GM04503 (cell line): ENCODE measurements at regions not wholly inside any gene's neighbourhood (a gene's known extent, or its start where the extent isn't known, plus 50 kb on each side); places are given as distances from the start of the nearest gene placed in this dataset.
"Not testable (repeated sequence)": the region's sequence is repeated elsewhere in the genome, so short reads cannot be mapped to it uniquely, and the experiment has no call there.

ENCODE experiments used
- DNase-seq: peaks from one replicate; pipeline ENCODE4 v3.0.0-alpha.2; 2012; ENCODE audit warnings: low read depth

DNA sequence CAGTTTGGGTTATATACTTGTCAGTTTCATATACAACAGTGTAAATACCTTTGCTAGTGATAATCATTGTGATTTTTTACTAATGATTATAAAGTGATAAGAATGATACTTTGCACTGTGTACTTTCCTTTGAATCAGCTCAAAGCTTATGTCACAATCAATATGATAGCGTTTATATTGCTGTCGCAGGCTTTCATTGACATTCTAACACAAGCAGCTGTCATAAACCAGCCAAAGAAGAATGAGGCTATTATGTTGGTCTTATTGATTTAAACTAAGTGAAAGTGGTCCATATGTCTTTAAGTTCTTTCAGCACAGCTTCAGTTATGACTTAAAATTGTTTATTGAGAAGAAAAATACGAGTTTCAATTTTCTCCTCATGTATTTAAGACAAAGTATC is 272.7 kb upstream of the RGMB start:
- no peak for DNase-seq

DNA sequence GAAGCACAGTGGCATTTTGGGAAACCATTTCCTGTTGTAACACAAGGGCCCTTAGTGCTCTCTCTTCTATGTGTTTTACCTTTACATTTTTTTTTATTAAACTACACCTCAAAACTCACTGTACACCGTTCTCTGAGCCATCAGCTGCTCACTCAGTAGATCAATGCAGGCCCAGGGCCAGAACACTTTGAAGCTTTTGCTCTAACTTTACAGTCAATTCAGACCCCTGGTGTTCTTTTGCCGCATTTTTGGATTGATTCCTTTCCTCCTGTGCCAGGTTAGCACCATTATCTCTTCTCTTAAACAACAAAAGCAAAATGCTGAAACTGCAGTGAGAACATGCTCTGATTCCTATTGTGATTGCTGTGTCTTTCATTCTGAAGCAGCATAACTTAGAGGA is 269.8 kb upstream of the RGMB start:
- DNase-seq: no peak

DNA sequence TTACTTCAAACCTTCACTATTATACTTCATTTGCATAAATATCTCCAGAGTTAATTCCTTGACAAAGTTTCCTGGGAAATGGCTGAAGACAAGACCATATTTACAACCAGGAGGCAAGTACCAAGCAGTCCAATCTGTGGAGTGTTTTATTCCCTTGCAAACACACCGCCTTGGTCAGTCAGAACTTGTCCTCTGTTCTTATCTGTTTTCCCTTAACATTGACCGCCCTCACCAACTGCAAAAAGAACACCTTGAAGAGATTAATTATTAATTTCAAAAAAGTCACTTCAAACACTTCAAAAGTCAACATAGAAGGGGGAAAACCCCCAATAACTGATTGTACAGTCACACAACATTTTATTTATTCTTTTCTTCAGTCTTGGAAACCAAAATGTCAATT is 269.0 kb upstream of the RGMB start:
- DNase-seq: no peak

DNA sequence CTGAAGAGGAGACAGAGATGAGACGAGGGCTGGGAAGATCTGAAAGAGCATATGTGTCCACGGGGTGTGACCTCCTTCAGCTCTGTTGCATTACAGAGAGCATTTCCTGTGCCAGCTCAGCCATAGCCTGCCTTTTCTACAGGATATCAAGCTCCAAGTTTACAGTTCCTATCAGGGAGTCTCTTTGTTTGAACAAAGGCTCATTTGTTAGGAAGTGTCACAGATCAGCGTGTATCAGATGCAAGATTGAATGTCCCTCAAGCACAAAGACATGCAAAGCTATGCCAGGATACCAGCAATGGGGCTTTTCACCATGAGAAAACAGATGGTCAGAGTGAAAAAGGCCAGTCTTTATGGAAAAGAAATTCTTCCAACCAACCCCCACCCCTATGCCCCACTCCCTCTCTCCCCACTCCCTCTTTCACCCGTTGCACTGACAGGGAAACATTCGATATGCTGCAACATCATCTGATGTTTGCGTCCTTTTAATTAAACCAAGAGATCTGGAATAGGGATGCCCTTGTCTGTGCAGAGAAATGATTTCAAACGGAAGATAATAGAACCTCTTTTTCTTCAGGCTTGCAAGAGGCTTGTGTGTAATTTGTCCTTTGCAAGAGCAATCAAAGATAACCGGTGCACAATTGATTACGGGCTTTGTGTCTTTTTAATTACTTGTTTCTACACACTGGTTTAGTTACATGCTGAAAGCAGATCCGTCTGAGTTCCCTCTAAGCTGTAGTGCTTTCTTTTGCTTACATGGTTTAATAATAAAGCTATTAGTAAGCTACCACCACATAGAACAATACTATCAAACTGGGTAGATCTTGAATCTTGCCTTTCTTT is 263.1 kb upstream of the RGMB start:
- DNase-seq: no peak

DNA sequence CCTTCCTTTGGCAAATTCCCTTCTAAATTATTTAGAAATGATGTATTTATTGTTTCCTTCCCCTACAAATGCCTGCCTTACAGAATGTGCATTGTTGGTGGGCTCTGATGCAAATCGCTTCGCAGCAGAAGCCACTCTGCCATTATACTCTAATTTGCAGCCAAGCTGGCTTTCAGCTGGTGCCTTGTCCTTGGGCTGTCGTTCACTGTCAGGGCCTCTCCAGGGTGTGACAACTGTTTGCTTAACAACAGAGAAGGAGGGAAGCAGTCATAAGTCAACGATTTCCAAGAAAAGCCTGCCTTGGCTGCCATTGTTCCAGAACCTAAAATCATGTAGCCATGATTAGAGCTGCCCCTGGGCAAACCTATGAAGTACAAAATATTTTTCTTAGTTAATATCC is 260.1 kb upstream of the RGMB start:
- DNase-seq: no peak

DNA sequence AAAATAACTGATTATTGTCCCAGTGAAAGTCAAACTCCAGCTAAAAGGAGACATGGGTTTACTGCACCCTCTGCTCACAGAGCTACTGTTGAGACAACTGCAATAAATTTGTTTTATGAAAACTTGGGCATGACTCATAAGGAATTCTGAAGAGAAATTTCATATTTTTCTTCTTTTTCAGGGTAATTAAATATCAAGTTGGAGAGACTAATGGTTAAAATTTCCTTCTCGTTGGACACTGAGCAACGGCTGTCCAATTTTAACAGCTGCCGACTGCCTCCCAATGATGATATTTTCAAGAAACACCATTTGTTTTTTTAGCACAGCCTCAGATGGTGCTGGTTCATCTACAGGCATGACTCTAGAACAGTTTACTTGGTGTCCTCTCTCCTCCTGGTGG is 259.2 kb upstream of the RGMB start:
- peak; percentile 18 for DNase-seq

DNA sequence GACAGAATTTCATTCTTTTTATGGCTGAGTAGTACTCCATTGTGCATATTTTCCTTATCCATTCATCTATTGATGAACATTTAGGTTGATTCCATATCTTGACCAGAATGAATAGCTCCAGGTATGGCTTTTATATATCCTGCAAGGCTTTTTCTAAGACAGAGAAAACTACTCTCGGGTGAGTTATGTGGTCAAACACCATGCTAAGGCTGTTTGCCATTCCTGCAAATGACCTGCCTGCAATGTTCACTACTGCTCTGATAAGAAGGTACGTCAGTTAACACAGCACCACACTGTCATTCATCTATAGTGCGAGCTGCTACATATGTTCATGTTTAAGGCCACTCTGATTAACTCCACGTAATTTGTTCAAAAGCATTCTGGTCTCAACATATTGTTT is 256.8 kb upstream of the RGMB start:
- DNase-seq: no peak

DNA sequence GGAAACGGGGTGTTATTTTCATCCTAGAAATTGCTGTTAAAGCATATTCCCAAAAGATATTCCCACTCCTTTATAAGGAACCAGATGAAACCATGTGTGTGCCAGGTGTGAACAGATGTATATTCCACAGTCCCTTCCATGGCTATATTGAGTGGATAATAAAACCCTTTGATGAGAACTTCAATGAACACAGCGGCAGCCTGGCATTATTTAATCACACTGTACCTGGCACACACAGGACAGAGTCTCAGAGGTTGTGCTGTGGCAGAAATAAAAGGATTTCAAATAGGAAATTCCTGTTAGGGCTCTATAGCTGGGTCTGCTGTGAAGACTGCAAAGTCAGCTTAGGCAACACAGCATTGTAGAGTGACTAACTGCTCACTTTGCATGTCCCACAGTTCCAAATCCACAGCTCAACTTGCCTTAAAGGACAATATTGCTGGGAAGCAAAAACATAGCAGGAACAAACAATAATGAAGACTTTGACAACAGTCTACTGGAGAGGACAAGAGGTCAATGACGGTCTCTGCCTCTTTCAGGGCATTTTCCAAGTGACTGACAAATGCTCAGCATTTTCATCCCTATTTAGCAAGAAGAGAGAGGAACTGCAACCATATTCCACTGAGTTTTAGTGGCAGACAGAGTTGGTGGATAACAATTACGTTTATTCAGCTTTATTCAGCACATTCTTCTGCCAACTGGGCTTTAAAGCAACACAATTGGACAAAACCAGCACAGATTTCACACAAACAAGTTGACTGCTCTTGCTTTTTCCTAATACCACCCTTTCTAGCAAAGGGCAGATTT is 255.7 kb upstream of the RGMB start:
- DNase-seq: no peak

DNA sequence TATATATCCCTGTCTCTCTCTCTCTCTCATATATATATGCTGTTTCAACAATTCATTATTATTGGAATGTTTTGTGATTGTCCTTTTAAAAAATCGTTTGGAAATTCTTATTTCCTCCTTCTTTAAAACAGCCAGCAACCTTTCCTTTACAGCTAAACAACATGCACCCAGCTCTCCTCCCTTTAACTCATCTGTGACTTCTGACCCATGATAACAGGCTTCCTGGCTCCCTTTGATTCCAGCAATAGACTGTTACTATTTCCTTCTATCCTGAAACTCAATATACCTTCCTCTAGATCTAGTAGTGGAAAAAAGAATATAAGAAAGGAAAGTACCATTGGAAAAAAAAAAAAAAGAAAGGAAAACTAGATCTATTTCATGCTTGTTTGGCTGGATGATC is 254.7 kb upstream of the RGMB start:
- no peak for DNase-seq

DNA sequence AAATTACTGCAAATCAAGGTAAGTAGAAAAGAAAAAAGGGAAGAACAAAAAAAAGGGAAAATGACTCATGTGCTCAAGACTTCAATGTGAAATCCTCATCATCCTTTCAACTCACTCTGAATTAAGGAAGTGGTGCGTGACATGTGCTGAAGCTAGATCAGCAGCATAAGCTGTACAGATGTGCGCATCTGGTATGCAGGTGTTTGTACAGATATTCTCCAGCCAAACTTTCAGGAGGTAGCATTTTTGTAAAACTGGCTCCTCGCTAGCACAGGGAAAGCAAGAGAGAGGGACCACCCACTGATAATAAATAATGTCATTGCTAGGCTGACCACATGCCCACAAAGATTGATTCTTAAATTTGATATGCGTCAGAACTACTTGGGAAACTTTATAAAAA is 253.9 kb upstream of the RGMB start:
- no peak for DNase-seq

DNA sequence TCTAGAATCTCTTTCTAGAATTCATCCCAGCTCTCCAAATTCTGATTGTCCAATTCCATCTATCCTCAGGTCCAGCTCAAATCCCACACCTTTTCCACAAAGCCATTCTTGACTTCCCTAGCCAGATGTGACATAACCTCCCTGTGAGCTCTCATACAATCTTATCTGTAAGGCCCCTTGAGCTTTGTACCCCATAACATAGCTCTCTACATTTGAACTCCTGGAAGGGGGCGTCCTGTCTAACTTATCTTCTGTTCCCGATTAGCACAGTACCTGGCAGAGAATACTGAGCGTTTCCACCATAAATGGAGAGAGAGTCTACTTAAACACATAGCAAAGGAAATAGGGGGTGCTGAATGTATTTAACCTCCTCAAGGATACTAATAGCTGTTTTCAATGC is 251.6 kb upstream of the RGMB start:
- no peak for DNase-seq

DNA sequence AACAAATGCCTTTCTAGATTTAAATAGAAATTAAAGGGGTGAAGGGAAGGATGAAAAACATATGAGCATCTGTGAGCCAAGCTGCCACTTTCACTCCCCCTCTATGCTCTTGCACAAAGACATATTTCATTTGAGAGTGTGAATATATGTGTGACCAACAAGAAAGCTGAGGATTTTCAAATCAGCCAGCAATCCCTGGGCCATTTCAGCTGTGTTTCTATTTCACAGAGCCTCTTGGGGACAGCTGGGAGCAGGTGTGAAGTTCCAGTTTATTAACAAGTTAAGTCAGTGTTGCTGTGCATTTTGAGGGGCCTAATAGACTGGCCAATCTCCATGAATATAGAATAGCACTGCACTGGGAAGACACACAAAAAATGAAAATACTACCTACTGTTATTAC is 248.7 kb upstream of the RGMB start:
- DNase-seq: no peak

DNA sequence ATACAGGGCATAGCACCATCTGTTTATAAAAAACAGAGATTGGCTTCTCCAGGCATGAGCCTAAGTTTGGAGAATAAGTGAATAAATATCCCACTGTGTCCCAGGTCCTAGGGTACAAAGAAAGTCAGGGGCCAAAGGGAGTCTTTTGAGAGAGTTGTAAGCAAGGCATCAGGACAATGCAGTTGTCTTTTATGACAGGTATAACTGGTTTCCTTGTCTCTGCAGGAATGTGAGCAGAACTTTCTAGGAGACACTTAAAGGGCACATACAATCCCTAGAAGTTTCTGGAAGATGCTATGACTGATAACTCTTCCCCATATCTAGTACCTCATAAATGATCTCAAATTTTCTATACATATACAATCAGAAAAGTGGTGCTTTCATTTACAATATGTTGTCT is 245.6 kb upstream of the RGMB start:
- no peak for DNase-seq

DNA sequence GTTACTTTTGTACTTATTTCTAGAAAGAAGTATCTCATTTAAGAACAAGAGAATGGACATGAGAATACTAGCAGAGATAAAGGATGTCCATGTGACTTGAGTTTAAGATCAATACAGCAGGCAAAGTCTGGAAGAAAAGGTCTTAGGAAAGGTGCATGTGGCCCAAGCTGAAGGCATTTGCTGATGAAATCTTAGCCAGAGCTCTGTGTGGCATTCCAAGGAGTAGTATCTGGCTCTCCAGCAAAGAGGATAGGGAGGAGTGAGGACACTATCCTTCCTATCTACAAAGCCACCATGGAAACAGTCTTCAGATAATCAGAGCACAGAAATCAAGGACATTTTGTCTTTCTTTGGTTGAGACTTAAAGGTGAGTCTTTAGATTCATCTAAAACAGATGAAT is 244.1 kb upstream of the RGMB start:
- no peak for DNase-seq

DNA sequence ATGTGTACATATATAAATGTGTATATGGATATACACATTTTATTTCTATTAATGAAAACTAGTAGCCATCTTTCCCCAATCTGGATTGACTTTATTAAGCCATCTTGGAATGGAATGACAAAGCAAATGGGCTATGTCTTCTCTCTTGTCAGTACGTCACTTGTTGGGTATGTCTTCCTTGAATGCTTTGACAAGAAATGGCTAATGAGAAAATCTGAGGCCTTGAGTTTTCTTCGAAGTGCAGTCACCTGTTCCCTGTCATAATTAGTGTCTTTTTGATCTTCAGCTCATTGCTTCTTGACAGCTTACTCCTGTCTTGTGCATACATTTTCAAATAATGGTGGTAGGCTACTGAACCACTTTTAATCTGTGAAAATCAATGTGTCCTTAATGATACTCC is 243.2 kb upstream of the RGMB start:
- no peak for DNase-seq

DNA sequence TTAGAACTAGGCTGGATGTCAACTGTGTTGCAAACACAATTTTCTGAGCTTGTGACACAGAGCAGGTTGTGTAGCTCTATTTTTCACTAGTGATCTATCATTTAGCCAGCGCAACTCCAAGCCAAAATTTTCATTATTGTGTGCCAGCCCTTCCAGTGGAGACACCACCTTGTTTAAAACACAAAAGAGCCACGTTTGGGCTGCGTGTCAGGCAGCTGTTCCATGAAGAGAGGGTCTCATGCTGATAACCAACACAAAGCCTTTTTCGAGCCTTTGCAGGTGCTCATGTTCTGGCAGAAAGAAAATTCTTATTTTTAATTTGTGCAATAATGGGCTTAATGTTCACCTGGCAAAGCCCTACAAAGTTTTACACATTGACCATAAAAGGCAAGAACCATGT is 237.6 kb upstream of the RGMB start:
- no peak for DNase-seq

DNA sequence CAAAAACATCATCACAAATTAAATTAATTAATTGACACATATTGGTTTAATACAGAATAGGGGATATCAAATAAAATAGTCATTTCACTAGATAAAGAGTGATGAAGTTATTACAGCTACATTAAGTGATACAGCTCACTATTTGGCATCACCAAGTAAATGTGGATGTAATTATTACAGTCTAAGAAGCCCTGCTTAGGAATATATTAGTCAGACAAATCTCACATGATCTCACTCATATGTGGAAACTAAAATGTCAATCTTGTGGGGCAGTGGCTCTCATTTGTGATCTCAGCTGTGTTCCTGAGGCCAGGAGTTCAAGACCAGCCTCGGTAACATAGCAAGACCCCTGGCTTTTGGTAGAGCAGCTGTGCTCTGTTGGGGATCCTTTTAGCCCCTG is 233.4 kb upstream of the RGMB start:
- no peak for DNase-seq

DNA sequence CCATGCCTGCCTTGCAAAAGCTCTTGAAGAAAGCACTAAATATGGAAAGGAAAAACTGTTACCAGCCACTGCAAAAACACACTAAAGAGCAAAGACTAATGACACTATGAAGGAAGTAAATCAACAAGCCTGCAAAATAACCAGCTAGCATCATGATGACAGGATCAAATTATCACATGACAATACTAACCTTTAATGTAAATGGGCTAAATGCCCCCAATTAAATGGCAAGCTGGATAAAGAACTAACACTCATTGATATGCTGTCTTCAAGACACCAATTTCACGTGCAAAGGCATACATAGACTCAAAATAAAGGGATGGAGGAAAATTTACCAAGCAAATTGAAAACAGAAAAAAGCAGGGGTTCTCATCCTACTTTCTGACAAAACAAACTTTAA is 231.8 kb upstream of the RGMB start:
- no peak for DNase-seq

DNA sequence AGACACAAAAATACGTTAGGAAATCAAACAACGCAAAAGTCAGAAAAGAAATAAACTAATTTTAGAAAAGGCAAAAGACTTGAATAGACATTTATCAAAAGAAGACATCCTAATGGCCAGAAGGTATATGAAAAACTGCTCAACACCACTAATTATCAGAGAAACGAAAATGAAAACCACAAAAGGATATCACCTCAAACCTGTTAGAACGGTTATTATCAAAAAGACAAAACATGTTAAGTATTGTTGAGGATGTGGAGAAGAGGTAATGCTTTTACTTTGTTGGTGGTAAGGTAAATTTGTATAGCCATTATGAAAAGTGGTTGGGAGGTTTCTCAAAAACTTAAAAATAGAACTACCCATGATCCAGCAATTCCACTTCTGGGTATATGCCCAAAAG is 230.0 kb upstream of the RGMB start:
- no peak for DNase-seq

DNA sequence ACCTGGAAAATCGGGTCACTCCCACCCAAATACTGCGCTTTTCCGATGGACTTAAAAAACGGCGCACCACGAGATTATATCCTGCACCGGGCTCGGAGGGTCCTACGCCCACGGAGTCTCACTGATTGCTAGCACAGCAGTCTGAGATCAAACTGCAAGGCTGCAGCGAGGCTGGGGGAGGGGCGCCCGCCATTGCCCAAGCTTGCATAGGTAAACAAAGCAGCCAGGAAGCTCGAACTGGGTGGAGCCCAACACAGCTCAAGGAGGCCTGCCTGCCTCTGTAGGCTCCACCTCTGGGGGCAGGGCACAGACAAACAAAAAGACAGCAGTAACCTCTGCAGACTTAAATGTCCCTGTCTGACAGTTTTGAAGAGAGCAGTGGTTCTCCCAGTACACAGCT is 226.5 kb upstream of the RGMB start:
- not testable (repeated sequence) for DNase-seq

DNA sequence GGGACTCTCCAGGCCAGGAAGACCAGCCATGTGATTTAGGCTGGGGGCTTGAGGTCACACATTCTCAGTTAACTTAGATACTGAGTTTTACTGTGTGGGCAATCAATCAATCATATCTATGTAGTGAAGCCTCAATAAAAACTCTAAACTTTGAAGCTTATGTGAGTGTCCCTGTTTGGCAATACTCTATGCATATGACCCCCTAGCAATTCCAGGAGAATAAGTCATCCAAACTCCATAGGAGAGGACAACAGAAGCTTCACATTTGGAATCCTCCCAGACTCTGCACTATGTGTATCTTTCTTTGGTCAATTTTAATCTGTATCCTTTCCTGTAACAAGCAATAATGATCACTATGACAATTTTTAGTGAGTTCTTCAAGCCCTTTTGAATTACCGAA is 216.8 kb upstream of the RGMB start:
- DNase-seq: no peak

DNA sequence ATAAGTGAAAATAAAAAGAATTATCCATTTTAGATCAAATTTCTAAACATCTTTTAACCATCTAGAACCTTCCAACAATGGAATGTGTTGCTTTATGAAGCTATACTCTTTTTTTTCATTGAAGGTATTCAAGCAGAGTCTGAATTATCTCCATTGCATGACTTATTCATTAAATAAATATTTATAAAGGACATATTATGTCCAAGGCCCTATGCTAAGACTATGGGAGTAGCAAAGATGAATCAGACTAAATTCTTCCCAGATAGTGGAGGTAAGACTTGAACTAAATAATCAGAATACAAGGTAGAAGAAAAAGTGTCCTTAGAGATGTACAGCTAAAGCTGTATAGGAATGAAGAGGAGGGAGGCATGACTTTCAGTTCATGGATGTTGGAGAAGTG is 215.5 kb upstream of the RGMB start:
- DNase-seq: no peak

DNA sequence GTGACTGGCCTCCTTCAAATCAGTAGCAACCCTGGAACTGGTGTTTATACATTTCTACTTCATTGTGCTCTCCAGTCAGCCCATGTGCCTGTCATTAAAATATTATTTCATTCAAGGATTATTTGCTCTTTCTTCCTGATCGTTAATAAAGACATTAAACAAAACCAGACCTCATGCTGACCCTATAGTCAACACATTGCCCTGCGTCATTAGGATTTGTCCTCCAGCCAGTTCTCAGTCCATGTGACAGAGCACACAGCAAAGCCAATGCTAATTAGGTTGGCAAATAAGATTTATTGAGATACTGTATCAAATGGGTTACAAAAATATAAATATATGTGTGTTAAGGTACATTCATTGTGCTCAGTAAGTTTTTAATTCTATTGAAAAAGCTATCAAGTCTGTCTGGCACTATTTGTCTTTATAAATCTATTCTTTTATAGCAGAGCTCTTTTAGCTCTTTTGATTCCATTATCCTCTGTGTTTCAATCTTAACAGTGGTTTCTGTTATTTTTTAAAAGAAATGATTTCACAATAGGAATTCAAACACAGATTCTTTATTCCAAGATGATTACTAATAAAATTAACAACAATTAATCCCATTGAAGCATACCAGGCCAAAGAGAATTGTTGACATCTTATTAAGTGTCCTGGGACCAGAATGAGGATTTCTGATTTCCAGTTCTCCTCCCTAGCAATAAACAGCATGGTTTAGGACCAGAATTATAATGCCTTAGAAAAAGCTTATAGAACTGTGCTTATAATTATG is 209.4 kb upstream of the RGMB start:
- DNase-seq: no peak
